ENCODE measurements at regions not wholly inside any gene's neighbourhood (a gene's known extent, or its start where the extent isn't known, plus 50 kb on each side); places are given as distances from the start of the nearest gene placed in this dataset.
"Not testable (repeated sequence)": the region's sequence is repeated elsewhere in the genome, so short reads cannot be mapped to it uniquely, and the experiment has no call there.

GRCh38 chr9:99498979-99499378 is 276.9 kb downstream of the SEC61B start:
- not testable (repeated sequence) for TF ChIP-seq TAF1, YY1 (IDR thresholded peaks at IDR 0.05; ENCODE audit: low read depth, low read length)
